ENCODE measurements at regions not wholly inside any gene's neighbourhood (a gene's known extent, or its start where the extent isn't known, plus 50 kb on each side); places are given as distances from the start of the nearest gene placed in this dataset.

GRCh38 chr4:130478406-130478805, 1382.5 kb downstream of the C4orf33 start:
- Histone ChIP-seq H2AFZ (ENCODE audit: low read depth, low read length) (no peak overlapping the region), H3K9ac (ENCODE audit: low read length) (no peak overlapping the region), H3K27ac (ENCODE audit: low read length) (no peak overlapping the region), H3K9me3 (ENCODE audit: insufficient read depth, low read length) (no peaks in the 10 kb centered on the region), H3K4me1 (ENCODE audit: low read length) (no peaks in the 10 kb centered on the region), H3K79me2 (ENCODE audit: low read length) (no peaks in the 10 kb centered on the region), H3K4me3 (ENCODE audit: low read length) (no peak overlapping the region), H3K27me3 (ENCODE audit: low read depth, low read length) (no peaks in the 10 kb centered on the region), H4K20me1 (ENCODE audit: insufficient read depth, low read length) (no peaks in the 10 kb centered on the region), H3K36me3 (replicated peaks; ENCODE audit: low read depth, low read length) (no peaks in the 10 kb centered on the region), H3K4me2 (ENCODE audit: low read length) (no peak overlapping the region)
- no peak for TF ChIP-seq CTCF (IDR thresholded peaks at IDR 0.05; ENCODE audit: low read depth, low read length)
- no peak for TF ChIP-seq EZH2phosphoT487 (IDR thresholded peaks at IDR 0.05; ENCODE audit: low read depth)

- no peaks in the 10 kb centered on the region for H3K36me3 ChIP-seq (replicated peaks; ENCODE audit: low read depth, low read length)
- no peak overlapping the region for H3K27ac ChIP-seq (ENCODE audit: low read length)
- H3K4me2 ChIP-seq (ENCODE audit: low read length), result no peak overlapping the region
- no peak for TF ChIP-seq EZH2phosphoT487 (IDR thresholded peaks at IDR 0.05; ENCODE audit: low read depth)
- no peak for TF ChIP-seq CTCF (IDR thresholded peaks at IDR 0.05; ENCODE audit: low read depth, low read length)
- no peak overlapping the region for H3K4me3 ChIP-seq (ENCODE audit: low read length)
- H3K27me3 ChIP-seq (ENCODE audit: low read depth, low read length), result no peaks in the 10 kb centered on the region
- no peaks in the 10 kb centered on the region for H4K20me1 ChIP-seq (ENCODE audit: insufficient read depth, low read length)
- no peak overlapping the region for H2AFZ ChIP-seq (ENCODE audit: low read depth, low read length)
- no peak overlapping the region for H3K9ac ChIP-seq (ENCODE audit: low read length)
- no peaks in the 10 kb centered on the region for H3K9me3 ChIP-seq (ENCODE audit: insufficient read depth, low read length)
- H3K4me1 ChIP-seq (ENCODE audit: low read length), result no peaks in the 10 kb centered on the region
- H3K79me2 ChIP-seq (ENCODE audit: low read length), result no peaks in the 10 kb centered on the region
Observed at GRCh38 chr4:130479020-130479419, 1383.1 kb downstream of the C4orf33 start.

- H3K9ac ChIP-seq (ENCODE audit: low read length), result no peak overlapping the region
- no peaks in the 10 kb centered on the region for H3K4me1 ChIP-seq (ENCODE audit: low read length)
- no peaks in the 10 kb centered on the region for H3K36me3 ChIP-seq (replicated peaks; ENCODE audit: low read depth, low read length)
- no peaks in the 10 kb centered on the region for H3K9me3 ChIP-seq (ENCODE audit: insufficient read depth, low read length)
- no peaks in the 10 kb centered on the region for H3K79me2 ChIP-seq (ENCODE audit: low read length)
- no peaks in the 10 kb centered on the region for H4K20me1 ChIP-seq (ENCODE audit: insufficient read depth, low read length)
- no peaks in the 10 kb centered on the region for H3K27me3 ChIP-seq (ENCODE audit: low read depth, low read length)
- H2AFZ ChIP-seq (ENCODE audit: low read depth, low read length), result no peak overlapping the region
- TF ChIP-seq CTCF (IDR thresholded peaks at IDR 0.05; ENCODE audit: low read depth, low read length) (no peak), EZH2phosphoT487 (IDR thresholded peaks at IDR 0.05; ENCODE audit: low read depth) (no peak)
- no peak overlapping the region for H3K27ac ChIP-seq (ENCODE audit: low read length)
- no peak overlapping the region for H3K4me3 ChIP-seq (ENCODE audit: low read length)
- no peak overlapping the region for H3K4me2 ChIP-seq (ENCODE audit: low read length)
Observed at GRCh38 chr4:130479674-130480073, 1383.7 kb downstream of the C4orf33 start.

GRCh38 chr4:130484826-130485225, 1388.9 kb downstream of the C4orf33 start:
- H3K4me2 ChIP-seq (ENCODE audit: low read length), result no peak overlapping the region
- H3K4me3 ChIP-seq (ENCODE audit: low read length), result no peak overlapping the region
- no peaks in the 10 kb centered on the region for H3K4me1 ChIP-seq (ENCODE audit: low read length)
- H3K27me3 ChIP-seq (ENCODE audit: low read depth, low read length), result no peaks in the 10 kb centered on the region
- H4K20me1 ChIP-seq (ENCODE audit: insufficient read depth, low read length), result no peaks in the 10 kb centered on the region
- H2AFZ ChIP-seq (ENCODE audit: low read depth, low read length), result no peak overlapping the region
- H3K79me2 ChIP-seq (ENCODE audit: low read length), result no peaks in the 10 kb centered on the region
- no peak overlapping the region for H3K27ac ChIP-seq (ENCODE audit: low read length)
- H3K36me3 ChIP-seq (replicated peaks; ENCODE audit: low read depth, low read length), result no peaks in the 10 kb centered on the region
- no peaks in the 10 kb centered on the region for H3K9me3 ChIP-seq (ENCODE audit: insufficient read depth, low read length)
- H3K9ac ChIP-seq (ENCODE audit: low read length), result no peak overlapping the region
- TF ChIP-seq EZH2phosphoT487 (IDR thresholded peaks at IDR 0.05; ENCODE audit: low read depth), result no peak
- TF ChIP-seq CTCF (IDR thresholded peaks at IDR 0.05; ENCODE audit: low read depth, low read length), result no peak

Measured in OCI-LY3 (cell line).